ENCODE measurements at regions not wholly inside any gene's neighbourhood (a gene's known extent, or its start where the extent isn't known, plus 50 kb on each side); places are given as distances from the start of the nearest gene placed in this dataset.

- ATAC-seq, result no peak
- H3K9me3 ChIP-seq (ENCODE audit: control insufficient read depth, insufficient read depth, low read depth, low read length), result no peaks in the 10 kb centered on the region
- ChIA-PET CTCF (no interaction called here), POLR2A (no interaction called here)
- no peak overlapping the region for H3K27ac ChIP-seq (ENCODE audit: low read length)
- in situ Hi-C loops (cut with HindIII; ENCODE audit: low pct_unique_long_range_greater_than_20kb, low sequenced_read_pairs) (no loop called here), intact Hi-C loops (cut with micrococcal nuclease; ENCODE audit: unreplicated experiment) (no loop called here)
- H3K4me1 ChIP-seq (ENCODE audit: control insufficient read depth, insufficient read depth, low read length), result no peaks in the 10 kb centered on the region
- H3K4me3 ChIP-seq (ENCODE audit: low read depth in 2 of 2, low read length in 2 of 2), result no peak overlapping the region
- H3K36me3 ChIP-seq (ENCODE audit: control insufficient read depth, insufficient read depth, low read length), result no peaks in the 10 kb centered on the region
- no peak for DNase-seq (ENCODE audit: low read depth, low spot score)
- BruUV-seq (replicated peaks), result no TSS peak
- TF ChIP-seq SIN3A (IDR thresholded peaks at IDR 0.05; ENCODE audit: borderline replicate concordance, insufficient read depth, low read depth, low read length) (no peak), REST (IDR thresholded peaks at IDR 0.05; ENCODE audit: insufficient read depth in 1 of 2, low read depth in 2 of 2, low read length in 1 of 2) (no peak), CTCF (IDR thresholded peaks at IDR 0.05) (no peak), TCF7L2 (IDR thresholded peaks at IDR 0.05; ENCODE audit: low read depth, low read length) (no peak), POLR2AphosphoS5 (IDR thresholded peaks at IDR 0.05; ENCODE audit: low read depth, low read length) (no peak)
- peaks cover 30% of the 10 kb centered on the region for H3K27me3 ChIP-seq (ENCODE audit: control insufficient read depth, insufficient read depth, low read length)
These were observed 107.1 kb upstream of the UQCRFS1 start for GRCh38 chr19:29320086-29320485.

GRCh38 chr19:29320618-29321017 lies 107.7 kb upstream of the UQCRFS1 start:
- ATAC-seq (no peak), DNase-seq (ENCODE audit: low read depth, low spot score) (no peak)
- Histone ChIP-seq H3K4me3 (ENCODE audit: low read depth in 2 of 2, low read length in 2 of 2) (no peak overlapping the region), H3K27ac (ENCODE audit: low read length) (no peak overlapping the region), H3K36me3 (ENCODE audit: control insufficient read depth, insufficient read depth, low read length) (no peaks in the 10 kb centered on the region), H3K4me1 (ENCODE audit: control insufficient read depth, insufficient read depth, low read length) (no peaks in the 10 kb centered on the region), H3K9me3 (ENCODE audit: control insufficient read depth, insufficient read depth, low read depth, low read length) (no peaks in the 10 kb centered on the region), H3K27me3 (ENCODE audit: control insufficient read depth, insufficient read depth, low read length) (peaks cover 31% of the 10 kb centered on the region)
- TF ChIP-seq REST (IDR thresholded peaks at IDR 0.05; ENCODE audit: insufficient read depth in 1 of 2, low read depth in 2 of 2, low read length in 1 of 2) (no peak), SIN3A (IDR thresholded peaks at IDR 0.05; ENCODE audit: borderline replicate concordance, insufficient read depth, low read depth, low read length) (no peak), TCF7L2 (IDR thresholded peaks at IDR 0.05; ENCODE audit: low read depth, low read length) (no peak), CTCF (IDR thresholded peaks at IDR 0.05) (no peak), POLR2AphosphoS5 (IDR thresholded peaks at IDR 0.05; ENCODE audit: low read depth, low read length) (no peak)
- CTCF ChIA-PET, result no interaction called here
- POLR2A ChIA-PET, result no interaction called here
- in situ Hi-C loops (cut with HindIII; ENCODE audit: low pct_unique_long_range_greater_than_20kb, low sequenced_read_pairs) (no loop called here), intact Hi-C loops (cut with micrococcal nuclease; ENCODE audit: unreplicated experiment) (no loop called here)
- BruUV-seq (replicated peaks), result no TSS peak
